Mammary epithelial cell (primary cell): ENCODE measurements at regions not wholly inside any gene's neighbourhood (a gene's known extent, or its start where the extent isn't known, plus 50 kb on each side); places are given as distances from the start of the nearest gene placed in this dataset.

Source experiments
- EZH2 ChIP-seq: IDR thresholded peaks from 2 replicates; pipeline ENCODE4 v1.6.1; 2012; ENCODE audit warnings: low read length, inconsistent platforms, borderline replicate concordance
- TF ChIP-seq, protein P1 (sequence below), 2 donors: IDR thresholded peaks in 1 of 2; conservative IDR thresholded peaks in 1 of 2; 2 replicates each; pipeline ENCODE4 v1.5.1; 2011 to 2012; ENCODE audit warnings: inconsistent platforms in 2 of 2, low read length in 2 of 2, mild to moderate bottlenecking in 2 of 2, control low read depth in 1 of 2, low read depth in 1 of 2; ENCODE audit not compliant: insufficient read depth in 1 of 2; ENCODE audit errors: extremely low read depth in 1 of 2

DNA sequence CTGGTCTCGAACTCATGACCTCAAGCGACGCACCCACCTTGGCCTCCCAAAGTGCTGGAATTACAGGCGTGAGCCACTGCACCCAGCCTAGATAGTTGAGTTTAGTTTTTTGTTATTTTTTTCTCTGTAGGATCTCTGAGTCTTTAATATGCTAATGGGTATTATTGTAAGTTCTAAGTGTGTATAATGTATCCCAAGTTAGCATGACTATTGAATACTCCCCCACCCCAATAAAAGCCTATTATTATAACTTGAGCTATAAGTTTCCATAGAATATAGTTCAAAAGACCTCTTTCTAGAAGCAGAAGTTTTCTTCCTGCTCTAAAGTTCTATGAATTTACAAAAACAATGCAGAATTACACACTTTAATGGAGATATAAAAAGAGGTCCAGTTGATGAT is 210.4 kb upstream of the MARCKS start:
- TF ChIP-seq, protein P1, sequence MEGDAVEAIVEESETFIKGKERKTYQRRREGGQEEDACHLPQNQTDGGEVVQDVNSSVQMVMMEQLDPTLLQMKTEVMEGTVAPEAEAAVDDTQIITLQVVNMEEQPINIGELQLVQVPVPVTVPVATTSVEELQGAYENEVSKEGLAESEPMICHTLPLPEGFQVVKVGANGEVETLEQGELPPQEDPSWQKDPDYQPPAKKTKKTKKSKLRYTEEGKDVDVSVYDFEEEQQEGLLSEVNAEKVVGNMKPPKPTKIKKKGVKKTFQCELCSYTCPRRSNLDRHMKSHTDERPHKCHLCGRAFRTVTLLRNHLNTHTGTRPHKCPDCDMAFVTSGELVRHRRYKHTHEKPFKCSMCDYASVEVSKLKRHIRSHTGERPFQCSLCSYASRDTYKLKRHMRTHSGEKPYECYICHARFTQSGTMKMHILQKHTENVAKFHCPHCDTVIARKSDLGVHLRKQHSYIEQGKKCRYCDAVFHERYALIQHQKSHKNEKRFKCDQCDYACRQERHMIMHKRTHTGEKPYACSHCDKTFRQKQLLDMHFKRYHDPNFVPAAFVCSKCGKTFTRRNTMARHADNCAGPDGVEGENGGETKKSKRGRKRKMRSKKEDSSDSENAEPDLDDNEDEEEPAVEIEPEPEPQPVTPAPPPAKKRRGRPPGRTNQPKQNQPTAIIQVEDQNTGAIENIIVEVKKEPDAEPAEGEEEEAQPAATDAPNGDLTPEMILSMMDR (conservative IDR thresholded peaks at IDR 0.05 in 1 of 2, IDR thresholded peaks at IDR 0.05 in 1 of 2; ENCODE audit: extremely low read depth in 1 of 2, insufficient read depth in 1 of 2, low read depth in 1 of 2, low read length in 2 of 2), result no peak
- no peak for TF ChIP-seq EZH2
